Endodermal cell (in vitro differentiated cells): ENCODE measurements at regions not wholly inside any gene's neighbourhood (a gene's known extent, or its start where the extent isn't known, plus 50 kb on each side); places are given as distances from the start of the nearest gene placed in this dataset.

Experiments used
- DNase-seq: peaks from one replicate; pipeline ENCODE4 v3.0.0-alpha.2; 2017
- H3K27ac ChIP-seq: 2 replicates; pipeline ENCODE4 v1.5.1; 2013; ENCODE audit warnings: mild to moderate bottlenecking, low read depth, low read length, moderate library complexity
- H3K27me3 ChIP-seq: 2 replicates; pipeline ENCODE4 v1.6.1; 2013; ENCODE audit warnings: mild to moderate bottlenecking, low read length, moderate library complexity; ENCODE audit not compliant: insufficient read depth, control insufficient read depth, poor library complexity, severe bottlenecking
- H3K36me3 ChIP-seq: 2 replicates; pipeline ENCODE4 v1.7.0; 2013; ENCODE audit warnings: mild to moderate bottlenecking, low read length, moderate library complexity; ENCODE audit not compliant: control insufficient read depth, insufficient read depth
- H3K4me1 ChIP-seq: one replicate; pipeline ENCODE4 v1.7.0; 2013; ENCODE audit warnings: low read length; ENCODE audit not compliant: control insufficient read depth, insufficient read depth
- H3K4me3 ChIP-seq: 2 replicates; pipeline ENCODE4 v1.5.1; 2013; ENCODE audit warnings: mild to moderate bottlenecking, low read length, moderate library complexity
- H3K9ac ChIP-seq: 2 replicates; pipeline ENCODE4 v1.6.1; 2013; ENCODE audit warnings: mild to moderate bottlenecking, low read length, moderate library complexity; ENCODE audit not compliant: poor library complexity, severe bottlenecking; ENCODE audit errors: extremely low read depth
- H3K9me3 ChIP-seq: 2 replicates; pipeline ENCODE4 v1.6.1; 2013; ENCODE audit warnings: mild to moderate bottlenecking, low read length, moderate library complexity; ENCODE audit not compliant: control insufficient read depth
- H3K27ac Mint-ChIP-seq: 2 replicates; pipeline ENCODE4 v1.8.0; 2020; ENCODE audit warnings: mixed read lengths
- H3K27me3 Mint-ChIP-seq: 2 replicates; pipeline ENCODE4 v1.8.0; 2021; ENCODE audit warnings: mild to moderate bottlenecking, mixed read lengths; ENCODE audit not compliant: insufficient read depth
- H3K36me3 Mint-ChIP-seq: 2 replicates; pipeline ENCODE4 v1.8.0; 2020; ENCODE audit warnings: low read depth, mixed read lengths
- H3K4me1 Mint-ChIP-seq: 2 replicates; pipeline ENCODE4 v1.8.0; 2020; ENCODE audit warnings: mixed read lengths
- H3K4me3 Mint-ChIP-seq: 2 replicates; pipeline ENCODE4 v1.8.0; 2020; ENCODE audit warnings: mild to moderate bottlenecking, moderate library complexity, mixed read lengths
- H3K9me3 Mint-ChIP-seq: 2 replicates; pipeline ENCODE4 v1.8.0; 2020; ENCODE audit warnings: mild to moderate bottlenecking, mixed read lengths
- WGBS, 2 experiments: methylation state at CpG; one replicate each; pipeline versions ENCODE4 v1.1.5 to v1.1.7; 2013; ENCODE audit warnings: missing lambda C conversion rate in 2 of 2, mixed read lengths in 1 of 2; ENCODE audit not compliant: insufficient coverage in 1 of 2, insufficient read length in 1 of 2; 5-methylcytosine and 5-hydroxymethylcytosine counted together
- TF ChIP-seq, protein P1 (sequence below): fragments of 200-600 bp; sonication (generic); conservative IDR thresholded peaks from 2 replicates; pipeline ENCODE4 v1.5.0; 2021; ENCODE audit warnings: antibody characterized with exemption, mild to moderate bottlenecking

DNA sequence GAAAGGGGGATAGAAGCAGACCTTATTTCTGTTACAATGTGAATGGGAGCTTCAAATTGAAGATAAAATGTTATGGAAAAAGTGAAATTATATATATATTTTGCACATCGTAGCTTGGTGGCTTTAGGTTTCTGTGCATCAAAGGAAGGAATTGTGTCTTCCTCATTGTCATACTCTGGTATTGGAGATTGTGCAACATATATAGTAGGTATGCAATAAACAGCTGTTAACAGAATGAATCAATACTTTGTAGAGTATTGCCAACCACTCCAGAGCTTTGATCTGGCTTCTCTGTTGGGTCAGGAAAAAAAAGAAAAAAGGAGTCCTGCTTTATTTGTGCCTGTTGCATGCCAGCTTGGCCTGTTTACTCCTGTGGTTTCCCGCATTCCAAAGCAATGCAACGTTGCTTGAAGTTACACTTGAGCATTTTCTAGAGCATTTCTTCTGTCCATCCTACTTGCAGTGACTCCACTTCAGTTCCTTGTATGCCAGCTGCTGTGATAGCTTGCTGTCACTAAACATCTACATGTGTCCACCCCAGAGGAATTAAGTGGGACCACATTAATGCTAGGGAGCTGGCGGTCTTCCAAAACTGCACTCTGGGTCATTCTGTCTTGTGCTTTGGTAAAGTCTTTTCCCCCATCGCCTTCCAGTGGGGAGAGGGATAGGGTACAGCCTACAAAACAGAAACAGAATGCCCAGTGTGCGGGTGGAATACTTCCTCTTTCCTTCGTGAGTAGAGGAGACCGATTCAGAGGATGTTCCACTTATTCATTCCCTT is 62.0 kb upstream of the MEF2C start:
- H3K36me3 Mint-ChIP-seq, result no peaks in the 10 kb centered on the region
- H3K9me3 ChIP-seq, result no peaks in the 10 kb centered on the region
- no peaks in the 10 kb centered on the region for H3K27me3 ChIP-seq
- no peak overlapping the region for H3K9ac ChIP-seq
- H3K27ac Mint-ChIP-seq, result no peak overlapping the region
- H3K4me3 Mint-ChIP-seq, result no peak overlapping the region
- H3K36me3 ChIP-seq, result no peaks in the 10 kb centered on the region
- TF ChIP-seq, protein P1, sequence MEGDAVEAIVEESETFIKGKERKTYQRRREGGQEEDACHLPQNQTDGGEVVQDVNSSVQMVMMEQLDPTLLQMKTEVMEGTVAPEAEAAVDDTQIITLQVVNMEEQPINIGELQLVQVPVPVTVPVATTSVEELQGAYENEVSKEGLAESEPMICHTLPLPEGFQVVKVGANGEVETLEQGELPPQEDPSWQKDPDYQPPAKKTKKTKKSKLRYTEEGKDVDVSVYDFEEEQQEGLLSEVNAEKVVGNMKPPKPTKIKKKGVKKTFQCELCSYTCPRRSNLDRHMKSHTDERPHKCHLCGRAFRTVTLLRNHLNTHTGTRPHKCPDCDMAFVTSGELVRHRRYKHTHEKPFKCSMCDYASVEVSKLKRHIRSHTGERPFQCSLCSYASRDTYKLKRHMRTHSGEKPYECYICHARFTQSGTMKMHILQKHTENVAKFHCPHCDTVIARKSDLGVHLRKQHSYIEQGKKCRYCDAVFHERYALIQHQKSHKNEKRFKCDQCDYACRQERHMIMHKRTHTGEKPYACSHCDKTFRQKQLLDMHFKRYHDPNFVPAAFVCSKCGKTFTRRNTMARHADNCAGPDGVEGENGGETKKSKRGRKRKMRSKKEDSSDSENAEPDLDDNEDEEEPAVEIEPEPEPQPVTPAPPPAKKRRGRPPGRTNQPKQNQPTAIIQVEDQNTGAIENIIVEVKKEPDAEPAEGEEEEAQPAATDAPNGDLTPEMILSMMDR, result no peak
- no peaks in the 10 kb centered on the region for H3K9me3 Mint-ChIP-seq
- no peaks in the 10 kb centered on the region for H3K27me3 Mint-ChIP-seq
- H3K4me1 Mint-ChIP-seq, result peaks cover 17% of the 10 kb centered on the region
- no peaks in the 10 kb centered on the region for H3K4me1 ChIP-seq
- H3K4me3 ChIP-seq, result no peak overlapping the region
- WGBS, 2 experiments, result 87 to 88% methylated on average over 7 to 8 of the region's 8 CpGs
- DNase-seq, result no peak
- no peak overlapping the region for H3K27ac ChIP-seq

DNA sequence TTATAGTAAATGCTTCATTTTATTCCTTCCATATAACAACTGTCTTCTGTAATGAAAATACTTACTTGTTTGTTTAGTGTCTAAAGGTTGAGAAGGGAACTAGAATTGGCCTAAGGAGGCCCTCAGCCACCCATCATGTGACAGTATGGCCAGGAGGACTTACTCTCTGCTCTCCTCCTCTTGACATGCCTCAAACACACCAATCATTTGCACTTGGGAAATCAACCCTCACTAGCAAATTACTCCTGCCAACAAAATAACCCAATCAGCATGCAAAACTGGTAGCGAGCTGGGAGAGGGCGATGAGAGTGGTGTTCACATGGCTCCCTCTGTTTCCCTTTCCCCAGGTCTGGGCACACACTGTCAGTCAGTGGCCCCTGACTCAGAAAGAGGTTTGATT is 58.6 kb upstream of the MEF2C start:
- TF ChIP-seq, protein P1, result no peak
- H3K27me3 ChIP-seq, result no peaks in the 10 kb centered on the region
- no peaks in the 10 kb centered on the region for H3K36me3 ChIP-seq
- no peak overlapping the region for H3K9ac ChIP-seq
- Mint-ChIP-seq H3K27ac (no peak overlapping the region), H3K4me1 (peaks cover 7% of the 10 kb centered on the region), H3K27me3 (no peaks in the 10 kb centered on the region), H3K4me3 (no peak overlapping the region), H3K36me3 (no peaks in the 10 kb centered on the region), H3K9me3 (no peaks in the 10 kb centered on the region)
- no peaks in the 10 kb centered on the region for H3K9me3 ChIP-seq
- 99 to 100% methylated on average over 2 of the region's 2 CpGs for WGBS, 2 experiments
- H3K4me3 ChIP-seq, result no peak overlapping the region
- no peak overlapping the region for H3K27ac ChIP-seq
- no peaks in the 10 kb centered on the region for H3K4me1 ChIP-seq
- no peak for DNase-seq

DNA sequence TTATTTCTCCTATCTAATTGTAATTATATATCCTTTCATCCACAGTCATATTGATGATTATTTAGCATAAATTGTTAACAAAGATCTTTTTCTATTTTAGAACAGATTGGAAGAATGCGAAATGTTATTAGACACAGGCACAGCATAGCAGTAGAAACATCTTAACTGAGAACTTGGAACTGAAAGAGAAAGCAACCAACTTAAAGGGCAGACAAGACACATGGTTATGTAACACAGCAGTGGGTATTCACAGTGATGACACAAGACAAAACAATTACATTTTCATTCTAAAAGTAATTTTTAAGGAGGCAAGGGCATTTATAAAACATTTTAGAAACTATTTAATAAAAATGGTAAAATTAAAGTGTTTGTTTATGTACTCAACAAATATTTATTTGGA is 57.7 kb upstream of the MEF2C start:
- WGBS, 2 experiments, result 91 to 100% methylated on average over 1 of the region's 1 CpG
- H3K9me3 Mint-ChIP-seq, result no peaks in the 10 kb centered on the region
- H3K4me3 Mint-ChIP-seq, result no peak overlapping the region
- H3K27ac ChIP-seq, result no peak overlapping the region
- no peak overlapping the region for H3K4me3 ChIP-seq
- no peak for DNase-seq
- peaks cover 7% of the 10 kb centered on the region for H3K4me1 Mint-ChIP-seq
- no peaks in the 10 kb centered on the region for H3K36me3 Mint-ChIP-seq
- H3K27ac Mint-ChIP-seq, result no peak overlapping the region
- no peaks in the 10 kb centered on the region for H3K9me3 ChIP-seq
- no peaks in the 10 kb centered on the region for H3K4me1 ChIP-seq
- TF ChIP-seq, protein P1, result no peak
- H3K36me3 ChIP-seq, result no peaks in the 10 kb centered on the region
- no peak overlapping the region for H3K9ac ChIP-seq
- no peaks in the 10 kb centered on the region for H3K27me3 Mint-ChIP-seq
- no peaks in the 10 kb centered on the region for H3K27me3 ChIP-seq
